A673 (cell line): ENCODE measurements at regions not wholly inside any gene's neighbourhood (a gene's known extent, or its start where the extent isn't known, plus 50 kb on each side); places are given as distances from the start of the nearest gene placed in this dataset.

Experiments used
- BruUV-seq: library from RNA; stranded (reverse); fragments of 400-500 nt; replicated peaks from 2 replicates; lab custom pipeline; 2021; lab: Mats Ljungman, UMichigan
- CTCF ChIA-PET: fragments of 300-600 bp; sonication (Branson Sonifier 250); formaldehyde crosslinking; loops from one replicate; lab custom pipeline; 2022; ENCODE audit warnings: antibody characterized with exemption; lab: Charles Lee
- POLR2A ChIA-PET: fragments of 300-600 bp; sonication (Branson Sonifier 250); formaldehyde crosslinking; loops from one replicate; lab custom pipeline; 2022; ENCODE audit warnings: antibody characterized with exemption; ENCODE audit not compliant: low non-redundant PET; lab: Charles Lee
- DNase-seq: peaks from one replicate; pipeline ENCODE4 v3.0.0-alpha.2; 2015; ENCODE audit warnings: low spot score
- H3K27ac ChIP-seq: fragments of 200-600 bp; sonication (generic); 2 replicates; pipeline ENCODE4 v1.5.1; 2016; ENCODE audit warnings: mixed run types, low read depth, mild to moderate bottlenecking, mixed read lengths, antibody characterized with exemption, low read length; ENCODE audit not compliant: poor library complexity, severe bottlenecking
- H3K27me3 ChIP-seq: fragments of 200-600 bp; sonication (generic); replicated peaks from 2 replicates; pipeline ENCODE4 v1.6.1; 2017; ENCODE audit warnings: mixed run types, low read depth, mild to moderate bottlenecking, mixed read lengths, antibody characterized with exemption, low read length; ENCODE audit not compliant: insufficient read depth, poor library complexity
- H3K36me3 ChIP-seq: fragments of 200-600 bp; sonication (generic); 2 replicates; pipeline ENCODE4 v1.6.1; 2016; ENCODE audit warnings: mixed run types, mild to moderate bottlenecking, mixed read lengths, antibody characterized with exemption, low read length; ENCODE audit not compliant: insufficient read depth, poor library complexity, severe bottlenecking
- H3K4me1 ChIP-seq: fragments of 200-600 bp; sonication (generic); 2 replicates; pipeline ENCODE4 v1.6.1; 2017; ENCODE audit warnings: mixed run types, mild to moderate bottlenecking, mixed read lengths, antibody characterized with exemption, low read length; ENCODE audit not compliant: insufficient read depth, poor library complexity, severe bottlenecking
- H3K4me3 ChIP-seq: fragments of 200-600 bp; sonication (generic); 2 replicates; pipeline ENCODE4 v1.5.1; 2016; ENCODE audit warnings: low read depth, mixed run types, mild to moderate bottlenecking, mixed read lengths, low read length; ENCODE audit not compliant: poor library complexity, severe bottlenecking
- H3K9me3 ChIP-seq: fragments of 200-600 bp; sonication (generic); 2 replicates; pipeline ENCODE4 v1.6.1; 2016; ENCODE audit warnings: mixed run types, low read depth, mild to moderate bottlenecking, mixed read lengths, antibody characterized with exemption, low read length; ENCODE audit not compliant: poor library complexity, severe bottlenecking
- CTCF ChIP-seq: fragments of 300-800, 200-600 bp; sonication (generic); conservative IDR thresholded peaks from 2 replicates; pipeline ENCODE4 v1.5.1; 2017; ENCODE audit warnings: low read depth, mild to moderate bottlenecking, antibody characterized with exemption, low read length, moderate library complexity, mixed read lengths
- EZH2 ChIP-seq: fragments of 200-600 bp; sonication (generic); IDR thresholded peaks from 2 replicates; pipeline ENCODE4 v1.6.1; 2017; ENCODE audit warnings: borderline replicate concordance, low read depth, mild to moderate bottlenecking, mixed read lengths, antibody characterized with exemption, low read length; ENCODE audit not compliant: poor library complexity, severe bottlenecking
- intact Hi-C: fragments of 100-400 bp; cut with micrococcal nuclease; formaldehyde crosslinking; loops from one replicate; pipeline ENCODE4 v1.10.0; 2022; ENCODE audit not compliant: unreplicated experiment

- DNase-seq: peak; percentile 23
- no peaks in the 10 kb centered on the region for H3K36me3 ChIP-seq
- no peak overlapping the region for H3K4me3 ChIP-seq
- H3K27me3 ChIP-seq: no peaks in the 10 kb centered on the region
- POLR2A ChIA-PET: no interaction called here
- H3K9me3 ChIP-seq: no peaks in the 10 kb centered on the region
- no peak overlapping the region for H3K27ac ChIP-seq
- no peaks in the 10 kb centered on the region for H3K4me1 ChIP-seq
- no TSS peak for BruUV-seq
- CTCF ChIA-PET: no interaction called here
- TF ChIP-seq CTCF (no peak), EZH2 (no peak)
- intact Hi-C loops: no loop called here
These were observed 185.5 kb downstream of the RGS3 start for GRCh38 chr9:113649054-113649453.

DNA sequence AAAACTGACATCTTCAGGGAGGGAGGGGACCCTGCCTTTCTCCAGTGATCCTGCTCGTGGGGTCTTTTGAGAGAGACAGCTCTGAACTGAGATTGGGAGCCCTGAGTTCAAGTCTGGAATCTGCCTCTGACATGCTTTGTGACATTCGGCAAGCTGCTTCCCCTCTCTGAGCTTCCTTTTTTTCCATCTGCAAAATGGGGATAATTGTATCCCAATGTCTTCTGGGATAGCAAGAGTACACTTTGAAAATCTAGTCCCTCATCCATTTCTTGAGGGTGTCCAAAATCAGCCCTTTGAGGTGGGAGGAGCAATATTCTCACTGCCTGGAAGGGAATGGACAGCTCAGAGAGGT lies 186.3 kb downstream of the RGS3 start:
- CTCF ChIA-PET: interaction anchor here (1.2 to 1.5 kb wide), 2 partner anchors 58 to 204 kb away, joined by 3 to 4 read pairs; no protein-coding TSS in a partner anchor

DNA sequence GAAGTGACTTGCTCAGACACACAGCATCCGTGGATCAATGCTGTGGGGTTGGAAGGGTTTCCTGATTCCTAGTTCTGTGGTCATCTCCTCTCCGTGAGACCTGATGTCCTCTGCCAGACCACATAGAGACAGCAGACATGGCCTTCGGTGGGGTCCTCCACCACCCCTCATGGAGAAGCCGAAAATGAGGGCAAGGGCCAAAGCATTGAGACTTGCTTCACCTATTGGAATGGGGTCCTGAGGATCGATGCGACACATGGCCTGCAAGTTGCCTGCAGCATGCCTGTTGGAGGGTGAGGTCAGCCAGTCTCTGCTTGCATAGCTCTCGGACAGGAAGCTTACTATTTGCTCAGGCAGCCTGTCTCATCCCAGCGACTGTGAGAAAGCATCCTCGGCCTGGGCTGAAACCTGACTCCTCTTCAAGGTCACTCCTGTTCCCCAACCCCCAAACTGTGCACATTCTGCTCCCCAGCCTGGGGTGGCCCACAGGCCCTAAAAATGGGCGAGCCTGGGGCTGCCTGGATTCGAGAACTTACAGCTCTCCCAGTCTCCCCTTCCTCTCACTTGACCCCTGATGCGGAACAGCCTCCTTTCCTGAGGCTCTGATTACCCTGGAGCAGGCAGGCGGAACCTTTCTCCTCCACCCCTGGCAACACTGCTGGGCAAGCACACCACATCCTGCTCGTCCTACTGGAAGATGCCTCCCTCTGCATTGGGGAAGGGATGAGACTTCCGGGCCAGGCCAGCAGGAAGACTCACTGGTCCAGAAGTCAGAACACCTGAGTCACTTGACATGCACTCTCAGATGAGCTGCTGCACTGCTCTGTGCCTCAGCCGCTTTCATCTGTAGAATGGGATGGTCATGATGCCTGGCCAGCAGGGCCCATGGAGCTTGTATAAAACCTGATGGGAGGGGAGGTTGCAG lies 186.9 kb downstream of the RGS3 start:
- no peak overlapping the region for H3K4me3 ChIP-seq
- H3K9me3 ChIP-seq: no peaks in the 10 kb centered on the region
- H3K27ac ChIP-seq: no peak overlapping the region
- ChIA-PET CTCF (interaction anchor here (1.2 to 1.5 kb wide), 2 partner anchors 59 to 205 kb away, joined by 3 to 4 read pairs; no protein-coding TSS in a partner anchor), POLR2A (no interaction called here)
- TF ChIP-seq CTCF (no peak), EZH2 (no peak)
- H3K4me1 ChIP-seq: peaks cover 4% of the 10 kb centered on the region
- H3K36me3 ChIP-seq: no peaks in the 10 kb centered on the region
- no peaks in the 10 kb centered on the region for H3K27me3 ChIP-seq
- intact Hi-C loops: loop anchor here (10.0 kb wide), 2 partner anchors 336 to 376 kb away; partner anchors contain the start of genes CDC26 and PRPF4
- DNase-seq: no peak
- no TSS peak for BruUV-seq

More for the DNA sequence above, 186.3 kb downstream of the RGS3 start:
- no peak overlapping the region for H3K4me3 ChIP-seq
- DNase-seq: no peak
- no peak for TF ChIP-seq CTCF
- TF ChIP-seq EZH2: no peak
- no peaks in the 10 kb centered on the region for H3K4me1 ChIP-seq
- POLR2A ChIA-PET: no interaction called here
- intact Hi-C loops: loop anchor here (10.0 kb wide), 2 partner anchors 335 to 375 kb away; partner anchors contain the start of genes CDC26 and PRPF4
- no peaks in the 10 kb centered on the region for H3K9me3 ChIP-seq
- BruUV-seq: no TSS peak
- H3K27ac ChIP-seq: no peak overlapping the region
- no peaks in the 10 kb centered on the region for H3K27me3 ChIP-seq
- H3K36me3 ChIP-seq: no peaks in the 10 kb centered on the region
